ENCODE measurements at regions not wholly inside any gene's neighbourhood (a gene's known extent, or its start where the extent isn't known, plus 50 kb on each side); places are given as distances from the start of the nearest gene placed in this dataset.
"Not testable (repeated sequence)": the region's sequence is repeated elsewhere in the genome, so short reads cannot be mapped to it uniquely, and the experiment has no call there.

- no peak for ATAC-seq
- Mint-ChIP-seq H3K9me3 (ENCODE audit: low read depth) (no peaks in the 10 kb centered on the region), H3K27me3 (peaks cover 11% of the 10 kb centered on the region), H3K4me1 (no peaks in the 10 kb centered on the region), H3K27ac (no peak overlapping the region), H3K36me3 (no peaks in the 10 kb centered on the region), H3K4me3 (no peak overlapping the region)
- CTCF ChIA-PET, result interaction anchor here (1.5 kb wide), 1 partner anchor 9 kb away, joined by 3 read pairs; no protein-coding TSS in a partner anchor
- no peak for DNase-seq
These were observed 159.5 kb downstream of the SQOR start for GRCh38 chr15:45794304-45794703.

GRCh38 chr15:45794712-45795439 is 160.0 kb downstream of the SQOR start:
- CTCF ChIA-PET, result interaction anchor here (1.5 kb wide), 1 partner anchor 10 kb away, joined by 3 read pairs; no protein-coding TSS in a partner anchor
- Mint-ChIP-seq H3K9me3 (ENCODE audit: low read depth) (no peaks in the 10 kb centered on the region), H3K36me3 (no peaks in the 10 kb centered on the region), H3K4me1 (no peaks in the 10 kb centered on the region), H3K27ac (no peak overlapping the region), H3K4me3 (no peak overlapping the region), H3K27me3 (peaks cover 11% of the 10 kb centered on the region)
- ATAC-seq (no peak), DNase-seq (no peak)

GRCh38 chr15:45795440-45796069 is 160.7 kb downstream of the SQOR start:
- Mint-ChIP-seq H3K36me3 (no peaks in the 10 kb centered on the region), H3K4me1 (no peaks in the 10 kb centered on the region), H3K9me3 (ENCODE audit: low read depth) (no peaks in the 10 kb centered on the region), H3K27ac (no peak overlapping the region), H3K27me3 (peaks cover 11% of the 10 kb centered on the region), H3K4me3 (no peak overlapping the region)
- ATAC-seq (no peak), DNase-seq (peak; percentile 41)
- CTCF ChIA-PET, result interaction anchor here (0.9 to 1.5 kb wide), 2 partner anchors 10 to 90 kb away, joined by 3 to 5 read pairs; no protein-coding TSS in a partner anchor

- H3K27ac Mint-ChIP-seq, result no peak overlapping the region
- H3K36me3 Mint-ChIP-seq, result no peaks in the 10 kb centered on the region
- H3K4me3 Mint-ChIP-seq, result no peak overlapping the region
- H3K9me3 Mint-ChIP-seq (ENCODE audit: low read depth), result no peaks in the 10 kb centered on the region
- no peaks in the 10 kb centered on the region for H3K4me1 Mint-ChIP-seq
- DNase-seq (no peak), ATAC-seq (no peak)
- CTCF ChIA-PET, result interaction anchor here (0.9 to 1.0 kb wide), 2 partner anchors 91 kb away, joined by 3 to 5 read pairs; no protein-coding TSS in a partner anchor
- H3K27me3 Mint-ChIP-seq, result peaks cover 11% of the 10 kb centered on the region
These were observed 161.6 kb downstream of the SQOR start for GRCh38 chr15:45796433-45796832.

DNA sequence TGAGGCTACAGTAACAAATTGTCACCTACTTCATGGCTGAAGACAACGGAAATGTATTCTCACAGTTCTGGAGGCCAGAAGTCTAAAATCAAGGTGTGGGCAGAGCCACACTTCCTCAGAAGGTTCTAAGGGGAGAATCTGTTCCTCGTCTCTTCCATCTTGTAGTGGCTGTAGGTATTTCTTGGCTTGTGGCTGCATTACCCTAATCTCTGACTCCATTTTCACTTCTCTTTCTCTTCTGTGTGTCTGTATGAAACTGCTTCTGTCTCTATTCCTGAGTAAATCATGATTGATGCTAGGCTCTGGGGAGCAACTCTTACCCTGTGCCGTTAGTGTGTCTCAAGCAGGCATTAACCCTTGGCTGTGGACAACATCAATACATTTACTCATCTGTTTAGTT is 164.7 kb downstream of the SQOR start:
- H3K27ac Mint-ChIP-seq, result no peak overlapping the region

DNA sequence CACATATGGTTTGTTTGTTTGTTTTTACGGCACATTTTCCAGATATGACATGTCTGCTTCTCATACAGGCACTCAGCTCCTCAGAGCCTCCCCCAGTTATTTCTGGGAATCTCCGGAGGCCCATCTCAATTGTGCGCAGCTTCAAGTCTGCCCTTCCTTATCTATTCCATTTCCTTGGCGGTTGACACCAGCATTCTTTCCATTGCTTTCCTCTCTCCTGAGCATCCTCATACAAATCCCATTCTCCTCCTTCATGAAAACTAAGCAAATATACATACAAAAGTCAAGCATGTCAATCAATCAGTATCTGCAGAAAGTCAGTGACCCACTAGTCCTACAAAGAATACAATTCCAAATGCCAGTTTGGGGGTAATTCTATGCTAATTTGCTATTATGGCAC is 166.7 kb downstream of the SQOR start:
- CTCF ChIA-PET, result interaction anchor here (0.8 kb wide), 1 partner anchor 12 kb away, joined by 3 read pairs; no protein-coding TSS in a partner anchor
- no peak overlapping the region for H3K4me3 Mint-ChIP-seq
- ATAC-seq, result no peak
- H3K9me3 Mint-ChIP-seq (ENCODE audit: low read depth), result no peaks in the 10 kb centered on the region
- no peak for DNase-seq
- no peaks in the 10 kb centered on the region for H3K36me3 Mint-ChIP-seq
- H3K27ac Mint-ChIP-seq, result no peak overlapping the region
- peaks cover 2% of the 10 kb centered on the region for H3K27me3 Mint-ChIP-seq
- no peaks in the 10 kb centered on the region for H3K4me1 Mint-ChIP-seq

More for the DNA sequence above, 164.7 kb downstream of the SQOR start:
- CTCF ChIA-PET, result no interaction called here
- H3K27me3 Mint-ChIP-seq, result peaks cover 4% of the 10 kb centered on the region
- DNase-seq (no peak), ATAC-seq (no peak)
- no peaks in the 10 kb centered on the region for H3K9me3 Mint-ChIP-seq (ENCODE audit: low read depth)
- H3K36me3 Mint-ChIP-seq, result no peaks in the 10 kb centered on the region
- H3K4me3 Mint-ChIP-seq, result no peak overlapping the region
- H3K4me1 Mint-ChIP-seq, result no peaks in the 10 kb centered on the region

- Mint-ChIP-seq H3K9me3 (ENCODE audit: low read depth) (no peaks in the 10 kb centered on the region), H3K4me1 (no peaks in the 10 kb centered on the region), H3K36me3 (no peaks in the 10 kb centered on the region), H3K27me3 (peaks cover 2% of the 10 kb centered on the region), H3K27ac (no peak overlapping the region), H3K4me3 (no peak overlapping the region)
- ATAC-seq (no peak), DNase-seq (no peak)
- CTCF ChIA-PET, result interaction anchor here (1.0 kb wide), 1 partner anchor 18 kb away, joined by 4 read pairs; no protein-coding TSS in a partner anchor
These were observed 167.3 kb downstream of the SQOR start for GRCh38 chr15:45802140-45802539.

GRCh38 chr15:45804028-45804427 is 169.2 kb downstream of the SQOR start:
- CTCF ChIA-PET, result no interaction called here
- H3K4me1 Mint-ChIP-seq, result no peaks in the 10 kb centered on the region
- no peak for DNase-seq
- H3K9me3 Mint-ChIP-seq (ENCODE audit: low read depth), result no peaks in the 10 kb centered on the region
- no peaks in the 10 kb centered on the region for H3K27me3 Mint-ChIP-seq
- no peak overlapping the region for H3K27ac Mint-ChIP-seq
- H3K4me3 Mint-ChIP-seq, result no peak overlapping the region
- no peaks in the 10 kb centered on the region for H3K36me3 Mint-ChIP-seq
- no peak for ATAC-seq

DNA sequence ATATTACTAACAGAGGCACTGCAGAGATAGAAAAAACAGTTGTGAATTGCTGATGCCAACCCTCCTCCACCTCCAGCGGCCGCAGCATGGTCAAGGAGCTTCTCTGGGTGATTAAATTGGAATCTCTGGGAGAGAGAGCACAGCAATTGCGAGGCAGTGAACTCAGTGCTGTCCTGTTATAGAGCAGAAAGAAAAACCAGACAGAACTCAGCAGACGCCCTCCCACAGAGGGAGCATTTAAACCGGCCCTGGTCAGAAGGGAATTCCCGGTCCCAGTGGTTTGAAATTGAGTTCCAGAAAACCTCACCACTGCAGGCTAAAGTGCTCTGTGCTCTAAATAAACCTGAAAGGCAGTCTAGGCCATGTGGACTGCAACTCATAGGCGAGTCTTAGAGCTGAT is 175.4 kb downstream of the SQOR start:
- no peaks in the 10 kb centered on the region for H3K27me3 Mint-ChIP-seq
- no peak overlapping the region for H3K27ac Mint-ChIP-seq
- H3K9me3 Mint-ChIP-seq (ENCODE audit: low read depth), result no peaks in the 10 kb centered on the region
- no peaks in the 10 kb centered on the region for H3K4me1 Mint-ChIP-seq
- CTCF ChIA-PET, result no interaction called here
- ATAC-seq (no peak), DNase-seq (no peak)
- H3K4me3 Mint-ChIP-seq, result no peak overlapping the region
- H3K36me3 Mint-ChIP-seq, result no peaks in the 10 kb centered on the region

DNA sequence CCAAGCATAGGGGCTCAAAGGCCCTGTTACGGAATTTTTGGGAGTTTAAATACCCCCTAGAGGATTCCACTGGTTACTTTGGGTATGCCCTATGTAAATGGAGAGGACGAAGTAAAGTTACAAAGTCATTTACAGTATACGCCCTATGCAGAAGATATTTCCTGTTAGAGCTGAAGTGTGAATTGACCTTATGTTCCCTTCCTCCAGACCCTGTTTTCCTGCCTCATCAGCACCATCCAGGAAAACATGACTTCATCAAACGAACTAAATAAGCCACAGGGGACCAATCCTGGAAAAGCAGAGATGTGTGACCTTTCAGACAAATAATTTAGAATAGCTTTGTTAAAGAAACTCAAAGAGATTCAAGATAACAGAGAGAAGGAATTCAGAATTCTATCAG is 177.4 kb downstream of the SQOR start:
- ATAC-seq (no peak), DNase-seq (no peak)
- Mint-ChIP-seq H3K36me3 (no peaks in the 10 kb centered on the region), H3K9me3 (ENCODE audit: low read depth) (no peaks in the 10 kb centered on the region), H3K27ac (no peak overlapping the region), H3K27me3 (no peaks in the 10 kb centered on the region), H3K4me3 (no peak overlapping the region), H3K4me1 (no peaks in the 10 kb centered on the region)
- CTCF ChIA-PET, result no interaction called here

DNA sequence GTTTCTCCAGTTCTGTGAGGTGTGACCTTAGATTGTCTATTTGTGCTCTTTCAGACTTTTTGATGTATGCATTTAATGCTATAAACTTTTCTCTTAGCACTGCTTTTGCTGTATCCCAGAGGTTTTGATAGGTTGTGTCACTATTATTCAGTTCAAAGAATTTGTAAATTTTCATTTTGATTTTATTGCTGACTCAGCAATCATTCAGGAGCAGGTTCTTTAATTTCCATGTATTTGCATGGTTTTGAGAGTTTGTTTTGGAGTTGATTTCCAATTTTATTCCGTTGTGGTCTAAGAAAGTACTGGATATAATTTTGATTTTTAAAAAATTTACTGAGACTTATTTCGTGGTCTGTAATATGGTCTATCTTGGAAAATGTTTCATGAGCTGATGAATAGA is 182.7 kb downstream of the SQOR start:
- H3K4me3 Mint-ChIP-seq; DNase-seq; H3K4me1 Mint-ChIP-seq; H3K27ac Mint-ChIP-seq; CTCF ChIA-PET; H3K27me3 Mint-ChIP-seq; H3K9me3 Mint-ChIP-seq (ENCODE audit: low read depth); H3K36me3 Mint-ChIP-seq; ATAC-seq: not testable (repeated sequence)

- peaks cover 2% of the 10 kb centered on the region for H3K9me3 Mint-ChIP-seq (ENCODE audit: low read depth)
- ATAC-seq (no peak), DNase-seq (no peak)
- no peaks in the 10 kb centered on the region for H3K4me1 Mint-ChIP-seq
- H3K36me3 Mint-ChIP-seq, result no peaks in the 10 kb centered on the region
- H3K27ac Mint-ChIP-seq, result no peak overlapping the region
- H3K27me3 Mint-ChIP-seq, result no peaks in the 10 kb centered on the region
- H3K4me3 Mint-ChIP-seq, result no peak overlapping the region
- CTCF ChIA-PET, result no interaction called here
These were observed 186.6 kb downstream of the SQOR start for GRCh38 chr15:45821390-45821789.

DNA sequence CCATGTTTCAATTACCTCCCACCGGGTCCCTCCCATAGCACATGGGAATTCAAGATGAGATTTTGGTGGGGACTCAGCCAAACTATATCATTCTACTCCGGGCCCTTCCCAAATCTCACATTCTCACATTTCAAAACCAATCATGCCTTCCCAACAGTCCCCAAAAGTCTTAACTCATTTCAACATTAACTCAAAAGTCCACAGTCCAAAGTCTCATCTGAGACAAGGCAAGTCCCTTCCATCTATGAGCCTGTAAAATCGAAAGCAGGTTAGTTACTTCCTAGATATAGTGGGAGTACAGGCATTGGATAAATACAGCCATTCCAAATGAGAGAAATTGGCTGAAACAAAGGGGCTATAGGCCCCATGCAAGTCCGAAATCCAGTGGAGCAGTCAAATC is 188.1 kb downstream of the SQOR start:
- H3K36me3 Mint-ChIP-seq; H3K4me3 Mint-ChIP-seq; H3K27me3 Mint-ChIP-seq; ATAC-seq; H3K27ac Mint-ChIP-seq; H3K9me3 Mint-ChIP-seq (ENCODE audit: low read depth); CTCF ChIA-PET; H3K4me1 Mint-ChIP-seq; DNase-seq: not testable (repeated sequence)

GRCh38 chr15:45827275-45827674 is 192.4 kb downstream of the SQOR start:
- no peaks in the 10 kb centered on the region for H3K9me3 Mint-ChIP-seq (ENCODE audit: low read depth)
- no peaks in the 10 kb centered on the region for H3K36me3 Mint-ChIP-seq
- no peak overlapping the region for H3K27ac Mint-ChIP-seq
- H3K4me1 Mint-ChIP-seq, result no peaks in the 10 kb centered on the region
- no peak for DNase-seq
- CTCF ChIA-PET, result no interaction called here
- no peaks in the 10 kb centered on the region for H3K27me3 Mint-ChIP-seq
- H3K4me3 Mint-ChIP-seq, result no peak overlapping the region
- no peak for ATAC-seq

Data from activated CD8-positive, alpha-beta memory T cell treated with anti-CD3 and anti-CD28 coated beads, Interleukin-2, amount 10 ng/mL, durations not matched to agents 7 days and 5 days (primary cell).